PFSK-1 (cell line): ENCODE measurements at regions not wholly inside any gene's neighbourhood (a gene's known extent, or its start where the extent isn't known, plus 50 kb on each side); places are given as distances from the start of the nearest gene placed in this dataset.

Experiments used
- FOXP2 ChIP-seq: optimal IDR thresholded peaks from 2 replicates; pipeline ENCODE3; 2011; ENCODE audit warnings: borderline replicate concordance, control low read depth, inconsistent platforms; ENCODE audit not compliant: insufficient read depth; ENCODE audit errors: extremely low read length, extremely low read depth
- REST ChIP-seq, 2 experiments: IDR thresholded peaks; 2 replicates each; pipeline versions ENCODE4 v1.6.1 to v1.8.0; 2011 to 2012; ENCODE audit warnings: low read depth in 2 of 2, low read length in 2 of 2, control low read depth in 1 of 2, inconsistent platforms in 1 of 2, mild to moderate bottlenecking in 1 of 2, moderate library complexity in 1 of 2; ENCODE audit not compliant: insufficient read depth in 1 of 2

GRCh38 chr1:185601189-185601588, 133.0 kb upstream of the HMCN1 start:
- TF ChIP-seq REST (IDR thresholded peaks at IDR 0.05; ENCODE audit: insufficient read depth in 1 of 2, low read depth in 2 of 2, low read length in 2 of 2) (no peak), FOXP2 (no peak)
